HepG2 (cell line): ENCODE measurements at regions not wholly inside any gene's neighbourhood (a gene's known extent, or its start where the extent isn't known, plus 50 kb on each side); places are given as distances from the start of the nearest gene placed in this dataset.

ENCODE experiments used
- ATAC-seq: fragments of 200-7000 bp; cut with Tn5 transposase; 3 replicates; pipeline ENCODE4 v1.9.1; 2020; ENCODE audit warnings: mild to moderate bottlenecking, moderate library complexity
- BruUV-seq: library from RNA; stranded (reverse); fragments of 400-500 nt; replicated peaks from 2 replicates; lab custom pipeline; 2021; lab: Mats Ljungman, UMichigan
- CTCF ChIA-PET: fragments of 300-600 bp; formaldehyde crosslinking; extraction: SDS; loops from one replicate; lab custom pipeline; 2021; ENCODE audit warnings: low total read pairs, inconsistent platforms, low intra/inter-chr PET ratio; lab: Yijun Ruan, JAX
- POLR2A ChIA-PET: fragments of 350-600 bp; sonication (Branson Sonifier 250); formaldehyde crosslinking; loops from one replicate; lab custom pipeline; 2020; ENCODE audit warnings: antibody characterized with exemption, inconsistent platforms; lab: Yijun Ruan, JAX
- DNase-seq: peaks from one replicate; pipeline ENCODE4 v3.0.0-alpha.2; 2015; ENCODE audit warnings: low spot score
- FAIRE-seq: peaks from 3 replicates; lab custom pipeline; 2011; peaks lifted over from hg19 to GRCh38; lab: Jason Lieb, UNC
- H2AFZ ChIP-seq: one replicate; pipeline ENCODE4 v1.6.1; 2011; ENCODE audit warnings: low read length, inconsistent platforms
- H3K27ac ChIP-seq: fragments of 300-600 bp; 3 replicates; pipeline ENCODE4 v1.8.0; 2011; ENCODE audit warnings: mixed run types, mild to moderate bottlenecking, mixed read lengths, low read length, inconsistent platforms; ENCODE audit not compliant: insufficient read depth; ENCODE audit errors: extremely low read length
- H3K27me3 ChIP-seq, 2 experiments: fragments of 200-600 bp in 1 of 2; 2 replicates in 1 of 2; 3 replicates in 1 of 2; pipeline versions ENCODE4 v1.6.0 to v1.8.0; 2011; ENCODE audit warnings: low read length in 2 of 2, mild to moderate bottlenecking in 2 of 2, moderate library complexity in 2 of 2, inconsistent platforms in 1 of 2; ENCODE audit not compliant: insufficient read depth in 2 of 2, control insufficient read depth in 1 of 2
- H3K36me3 ChIP-seq, 2 experiments: fragments of 200-600 bp in 1 of 2; replicated peaks in 1 of 2; 2 replicates in 1 of 2; 3 replicates in 1 of 2; pipeline versions ENCODE4 v1.5.1 to v1.8.0; 2011; ENCODE audit warnings: low read length in 2 of 2, inconsistent platforms in 1 of 2; ENCODE audit not compliant: insufficient read depth in 2 of 2, control insufficient read depth in 1 of 2
- H3K4me1 ChIP-seq: 2 replicates; pipeline ENCODE4 v1.5.1; 2012; ENCODE audit warnings: low read length, inconsistent platforms; ENCODE audit not compliant: insufficient read depth
- H3K4me2 ChIP-seq: 2 replicates; pipeline ENCODE4 v1.6.0; 2011; ENCODE audit warnings: low read depth, low read length, inconsistent platforms
- H3K4me3 ChIP-seq, 3 experiments: fragments of 200-600 bp in 1 of 3; sonication (generic), shearing (Covaris generic) in 1 of 3; replicated peaks in 1 of 3; 2 replicates each; pipeline ENCODE4 v1.5.1; 2011 to 2016; ENCODE audit warnings: low read length in 3 of 3, inconsistent platforms in 2 of 3, low read depth in 2 of 3, mild to moderate bottlenecking in 2 of 3, control low read depth in 1 of 3, mixed read lengths in 1 of 3; ENCODE audit not compliant: insufficient read depth in 1 of 3
- H3K79me2 ChIP-seq: one replicate; pipeline ENCODE4 v1.6.1; 2011; ENCODE audit warnings: low read length, inconsistent platforms; ENCODE audit not compliant: insufficient read depth
- H3K9ac ChIP-seq: 2 replicates; pipeline ENCODE4 v1.6.0; 2011; ENCODE audit warnings: mild to moderate bottlenecking, low read depth, low read length, inconsistent platforms; ENCODE audit not compliant: insufficient read depth
- H3K9me3 ChIP-seq: 2 replicates; pipeline ENCODE4 v1.5.1; 2012; ENCODE audit warnings: mild to moderate bottlenecking, low read length
- H4K20me1 ChIP-seq: 2 replicates; pipeline ENCODE4 v1.6.0; 2011; ENCODE audit warnings: inconsistent platforms, mild to moderate bottlenecking, low read length, moderate library complexity; ENCODE audit not compliant: insufficient read depth
- CEBPB ChIP-seq: IDR thresholded peaks from 2 replicates; pipeline ENCODE4 v1.6.1; 2011; ENCODE audit warnings: low read depth, low read length, improper control_type of control experiment, borderline replicate concordance
- EHMT2 ChIP-seq: fragments of 200-600 bp; sonication (generic); IDR thresholded peaks from 2 replicates; pipeline ENCODE4 v1.7.0; 2017; ENCODE audit warnings: antibody characterized with exemption, low read depth, low read length, borderline replicate concordance
- RARA ChIP-seq: IDR thresholded peaks from 2 replicates; pipeline ENCODE4 v1.6.1; 2016; ENCODE audit warnings: missing genetic modification reagents, missing compliant biosample characterization
- ZKSCAN8 ChIP-seq: IDR thresholded peaks from 2 replicates; pipeline ENCODE4 v1.6.1; 2016; ENCODE audit warnings: borderline replicate concordance, missing genetic modification reagents, missing compliant biosample characterization
- ZNF737 ChIP-seq: sonication (generic); formaldehyde crosslinking; IDR thresholded peaks from 2 replicates; pipeline ENCODE4 v1.5.0; 2020; ENCODE audit warnings: missing genetic modification reagents, mild to moderate bottlenecking, borderline replicate concordance
- WGBS: methylation state at CpG from one replicate; pipeline ENCODE4 v1.1.6; 2017; ENCODE audit warnings: low lambda C conversion rate; 5-methylcytosine and 5-hydroxymethylcytosine counted together
- in situ Hi-C: cut with HindIII; loops from 2 replicates; pipeline ENCODE4 v1.10.0; 2017; ENCODE audit warnings: low pct_unique_long_range_greater_than_20kb; ENCODE audit not compliant: extremely low pct_ligation_motif_present
- intact Hi-C: fragments of 100-400 bp; cut with micrococcal nuclease; formaldehyde crosslinking; loops from one replicate; pipeline ENCODE4 v1.10.0; 2022; ENCODE audit not compliant: unreplicated experiment
- TF ChIP-seq, protein P1 (sequence below): sonication (generic); formaldehyde crosslinking; IDR thresholded peaks from 2 replicates; pipeline ENCODE4 v1.4.0; 2020; ENCODE audit warnings: missing genetic modification reagents, borderline replicate concordance
- TF ChIP-seq, protein P2 (sequence below): sonication (generic); formaldehyde crosslinking; IDR thresholded peaks from 2 replicates; pipeline ENCODE4 v1.5.0; 2020; ENCODE audit warnings: mild to moderate bottlenecking, missing genetic modification reagents, borderline replicate concordance
- TF ChIP-seq, protein P3 (sequence below): IDR thresholded peaks from 2 replicates; pipeline ENCODE4 v1.6.1; 2016; ENCODE audit warnings: missing compliant biosample characterization, missing genetic modification reagents, borderline replicate concordance
- TF ChIP-seq, protein P4 (sequence below): sonication (generic); formaldehyde crosslinking; IDR thresholded peaks from 2 replicates; pipeline ENCODE4 v1.8.1; 2022; ENCODE audit warnings: low read depth, mild to moderate bottlenecking, missing genetic modification reagents

DNA sequence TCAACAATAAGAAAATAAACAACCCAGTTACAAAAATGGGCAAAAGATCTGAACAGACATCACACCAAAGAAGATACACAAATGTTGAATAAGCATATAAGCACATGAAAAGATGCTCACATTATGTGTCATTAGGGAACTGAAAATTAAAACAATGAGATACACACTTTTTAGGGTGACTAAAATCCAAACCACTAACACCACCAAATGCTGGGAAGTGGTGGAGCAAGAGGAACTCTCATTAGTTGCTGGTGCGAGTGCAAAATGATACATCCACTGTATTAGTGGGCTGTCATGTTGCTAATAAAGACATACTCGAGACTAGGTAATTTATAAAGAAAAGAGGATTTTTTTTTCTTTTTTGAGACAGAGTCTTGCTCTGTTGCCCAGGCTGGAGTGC lies 329.1 kb downstream of the TMEM38B start:
- H3K79me2 ChIP-seq, result no peaks in the 10 kb centered on the region
- WGBS, result 10% methylated on average over 2 of the region's 2 CpGs
- peaks cover 7% of the 10 kb centered on the region for H3K4me1 ChIP-seq
- H3K4me3 ChIP-seq, result no peak overlapping the region
- FAIRE-seq, result no peak
- no TSS peak for BruUV-seq
- no peaks in the 10 kb centered on the region for H3K9me3 ChIP-seq
- no peak overlapping the region for H3K4me2 ChIP-seq
- POLR2A ChIA-PET, result no interaction called here
- DNase-seq, result no peak
- no peak overlapping the region for H2AFZ ChIP-seq
- H3K36me3 ChIP-seq, result no peaks in the 10 kb centered on the region
- in situ Hi-C loops (no loop called here), intact Hi-C loops (no loop called here)
- no peak for ATAC-seq
- CTCF ChIA-PET, result no interaction called here
- no peak overlapping the region for H3K27ac ChIP-seq
- H3K9ac ChIP-seq, result no peak overlapping the region
- H4K20me1 ChIP-seq, result no peaks in the 10 kb centered on the region
- no peaks in the 10 kb centered on the region for H3K27me3 ChIP-seq
- no peak for TF ChIP-seq ZNF737
- TF ChIP-seq, protein P1, sequence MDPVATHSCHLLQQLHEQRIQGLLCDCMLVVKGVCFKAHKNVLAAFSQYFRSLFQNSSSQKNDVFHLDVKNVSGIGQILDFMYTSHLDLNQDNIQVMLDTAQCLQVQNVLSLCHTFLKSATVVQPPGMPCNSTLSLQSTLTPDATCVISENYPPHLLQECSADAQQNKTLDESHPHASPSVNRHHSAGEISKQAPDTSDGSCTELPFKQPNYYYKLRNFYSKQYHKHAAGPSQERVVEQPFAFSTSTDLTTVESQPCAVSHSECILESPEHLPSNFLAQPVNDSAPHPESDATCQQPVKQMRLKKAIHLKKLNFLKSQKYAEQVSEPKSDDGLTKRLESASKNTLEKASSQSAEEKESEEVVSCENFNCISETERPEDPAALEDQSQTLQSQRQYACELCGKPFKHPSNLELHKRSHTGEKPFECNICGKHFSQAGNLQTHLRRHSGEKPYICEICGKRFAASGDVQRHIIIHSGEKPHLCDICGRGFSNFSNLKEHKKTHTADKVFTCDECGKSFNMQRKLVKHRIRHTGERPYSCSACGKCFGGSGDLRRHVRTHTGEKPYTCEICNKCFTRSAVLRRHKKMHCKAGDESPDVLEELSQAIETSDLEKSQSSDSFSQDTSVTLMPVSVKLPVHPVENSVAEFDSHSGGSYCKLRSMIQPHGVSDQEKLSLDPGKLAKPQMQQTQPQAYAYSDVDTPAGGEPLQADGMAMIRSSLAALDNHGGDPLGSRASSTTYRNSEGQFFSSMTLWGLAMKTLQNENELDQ, result no peak
- TF ChIP-seq, protein P2, sequence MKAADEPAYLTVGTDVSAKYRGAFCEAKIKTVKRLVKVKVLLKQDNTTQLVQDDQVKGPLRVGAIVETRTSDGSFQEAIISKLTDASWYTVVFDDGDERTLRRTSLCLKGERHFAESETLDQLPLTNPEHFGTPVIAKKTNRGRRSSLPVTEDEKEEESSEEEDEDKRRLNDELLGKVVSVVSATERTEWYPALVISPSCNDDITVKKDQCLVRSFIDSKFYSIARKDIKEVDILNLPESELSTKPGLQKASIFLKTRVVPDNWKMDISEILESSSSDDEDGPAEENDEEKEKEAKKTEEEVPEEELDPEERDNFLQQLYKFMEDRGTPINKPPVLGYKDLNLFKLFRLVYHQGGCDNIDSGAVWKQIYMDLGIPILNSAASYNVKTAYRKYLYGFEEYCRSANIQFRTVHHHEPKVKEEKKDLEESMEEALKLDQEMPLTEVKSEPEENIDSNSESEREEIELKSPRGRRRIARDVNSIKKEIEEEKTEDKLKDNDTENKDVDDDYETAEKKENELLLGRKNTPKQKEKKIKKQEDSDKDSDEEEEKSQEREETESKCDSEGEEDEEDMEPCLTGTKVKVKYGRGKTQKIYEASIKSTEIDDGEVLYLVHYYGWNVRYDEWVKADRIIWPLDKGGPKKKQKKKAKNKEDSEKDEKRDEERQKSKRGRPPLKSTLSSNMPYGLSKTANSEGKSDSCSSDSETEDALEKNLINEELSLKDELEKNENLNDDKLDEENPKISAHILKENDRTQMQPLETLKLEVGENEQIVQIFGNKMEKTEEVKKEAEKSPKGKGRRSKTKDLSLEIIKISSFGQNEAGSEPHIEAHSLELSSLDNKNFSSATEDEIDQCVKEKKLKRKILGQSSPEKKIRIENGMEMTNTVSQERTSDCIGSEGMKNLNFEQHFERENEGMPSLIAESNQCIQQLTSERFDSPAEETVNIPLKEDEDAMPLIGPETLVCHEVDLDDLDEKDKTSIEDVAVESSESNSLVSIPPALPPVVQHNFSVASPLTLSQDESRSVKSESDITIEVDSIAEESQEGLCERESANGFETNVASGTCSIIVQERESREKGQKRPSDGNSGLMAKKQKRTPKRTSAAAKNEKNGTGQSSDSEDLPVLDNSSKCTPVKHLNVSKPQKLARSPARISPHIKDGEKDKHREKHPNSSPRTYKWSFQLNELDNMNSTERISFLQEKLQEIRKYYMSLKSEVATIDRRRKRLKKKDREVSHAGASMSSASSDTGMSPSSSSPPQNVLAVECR (CRISPR knock-in tag), result no peak
- TF ChIP-seq ZKSCAN8, result no peak
- TF ChIP-seq, protein P3, sequence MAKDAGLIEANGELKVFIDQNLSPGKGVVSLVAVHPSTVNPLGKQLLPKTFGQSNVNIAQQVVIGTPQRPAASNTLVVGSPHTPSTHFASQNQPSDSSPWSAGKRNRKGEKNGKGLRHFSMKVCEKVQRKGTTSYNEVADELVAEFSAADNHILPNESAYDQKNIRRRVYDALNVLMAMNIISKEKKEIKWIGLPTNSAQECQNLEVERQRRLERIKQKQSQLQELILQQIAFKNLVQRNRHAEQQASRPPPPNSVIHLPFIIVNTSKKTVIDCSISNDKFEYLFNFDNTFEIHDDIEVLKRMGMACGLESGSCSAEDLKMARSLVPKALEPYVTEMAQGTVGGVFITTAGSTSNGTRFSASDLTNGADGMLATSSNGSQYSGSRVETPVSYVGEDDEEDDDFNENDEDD (CRISPR knock-in tag), result no peak
- no peak for TF ChIP-seq CEBPB
- no peak for TF ChIP-seq EHMT2
- TF ChIP-seq RARA (CRISPR knock-in tag), result no peak
- TF ChIP-seq, protein P4, sequence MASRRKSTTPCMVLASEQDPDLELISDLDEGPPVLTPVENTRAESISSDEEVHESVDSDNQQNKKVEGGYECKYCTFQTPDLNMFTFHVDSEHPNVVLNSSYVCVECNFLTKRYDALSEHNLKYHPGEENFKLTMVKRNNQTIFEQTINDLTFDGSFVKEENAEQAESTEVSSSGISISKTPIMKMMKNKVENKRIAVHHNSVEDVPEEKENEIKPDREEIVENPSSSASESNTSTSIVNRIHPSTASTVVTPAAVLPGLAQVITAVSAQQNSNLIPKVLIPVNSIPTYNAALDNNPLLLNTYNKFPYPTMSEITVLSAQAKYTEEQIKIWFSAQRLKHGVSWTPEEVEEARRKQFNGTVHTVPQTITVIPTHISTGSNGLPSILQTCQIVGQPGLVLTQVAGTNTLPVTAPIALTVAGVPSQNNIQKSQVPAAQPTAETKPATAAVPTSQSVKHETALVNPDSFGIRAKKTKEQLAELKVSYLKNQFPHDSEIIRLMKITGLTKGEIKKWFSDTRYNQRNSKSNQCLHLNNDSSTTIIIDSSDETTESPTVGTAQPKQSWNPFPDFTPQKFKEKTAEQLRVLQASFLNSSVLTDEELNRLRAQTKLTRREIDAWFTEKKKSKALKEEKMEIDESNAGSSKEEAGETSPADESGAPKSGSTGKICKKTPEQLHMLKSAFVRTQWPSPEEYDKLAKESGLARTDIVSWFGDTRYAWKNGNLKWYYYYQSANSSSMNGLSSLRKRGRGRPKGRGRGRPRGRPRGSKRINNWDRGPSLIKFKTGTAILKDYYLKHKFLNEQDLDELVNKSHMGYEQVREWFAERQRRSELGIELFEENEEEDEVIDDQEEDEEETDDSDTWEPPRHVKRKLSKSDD (CRISPR knock-in tag), result no peak
